Osteocyte (in vitro differentiated cells): ENCODE measurements at regions not wholly inside any gene's neighbourhood (a gene's known extent, or its start where the extent isn't known, plus 50 kb on each side); places are given as distances from the start of the nearest gene placed in this dataset.

ENCODE experiments used
- DNase-seq: peaks from one replicate; pipeline ENCODE4 v3.0.0; 2021; ENCODE audit warnings: mixed read lengths; ENCODE audit not compliant: unreplicated experiment; ENCODE audit errors: extremely low spot score
- H3K27ac Mint-ChIP-seq: one replicate; pipeline ENCODE4 v1.8.0; 2021; ENCODE audit warnings: mild to moderate bottlenecking, mixed read lengths; ENCODE audit not compliant: unreplicated experiment
- H3K27me3 Mint-ChIP-seq: one replicate; pipeline ENCODE4 v1.8.0; 2021; ENCODE audit warnings: mixed read lengths; ENCODE audit not compliant: unreplicated experiment
- H3K36me3 Mint-ChIP-seq: one replicate; pipeline ENCODE4 v1.8.0; 2021; ENCODE audit warnings: mixed read lengths; ENCODE audit not compliant: unreplicated experiment
- H3K4me1 Mint-ChIP-seq: one replicate; pipeline ENCODE4 v1.8.0; 2021; ENCODE audit warnings: mixed read lengths; ENCODE audit not compliant: unreplicated experiment
- H3K4me3 Mint-ChIP-seq: one replicate; pipeline ENCODE4 v1.8.0; 2021; ENCODE audit warnings: mild to moderate bottlenecking, moderate library complexity, mixed read lengths; ENCODE audit not compliant: unreplicated experiment
- H3K9me3 Mint-ChIP-seq: one replicate; pipeline ENCODE4 v1.8.0; 2021; ENCODE audit warnings: mixed read lengths; ENCODE audit not compliant: unreplicated experiment
- CTCF ChIP-seq: fragments of 200-600 bp; sonication (generic); IDR thresholded peaks from 2 replicates; pipeline ENCODE4 v1.5.0; 2021; ENCODE audit warnings: antibody characterized with exemption, mild to moderate bottlenecking, moderate library complexity

DNA sequence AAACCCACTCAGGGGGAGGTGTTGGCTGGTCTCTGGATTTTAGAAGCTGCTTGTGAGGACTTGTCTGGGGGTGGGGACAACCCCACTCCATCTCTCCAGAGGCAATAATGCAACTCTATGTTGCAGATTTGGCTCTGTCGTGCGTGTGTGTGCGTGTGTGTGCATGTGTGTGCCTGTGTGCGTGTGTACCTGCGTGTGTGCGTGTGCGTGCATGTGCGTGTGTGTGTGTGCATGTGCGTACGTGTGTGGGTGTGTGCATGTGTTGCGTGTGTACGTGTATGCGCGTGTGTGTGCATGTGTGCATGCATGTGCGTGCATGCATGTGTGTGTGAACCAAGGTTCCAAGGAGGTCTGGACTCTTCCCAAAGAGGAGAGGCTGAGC is 120.4 kb upstream of the LHX1 start:
- Mint-ChIP-seq H3K36me3 (no peaks in the 10 kb centered on the region), H3K4me1 (no peaks in the 10 kb centered on the region), H3K4me3 (no peak overlapping the region), H3K9me3 (no peaks in the 10 kb centered on the region), H3K27ac (no peak overlapping the region), H3K27me3 (peaks cover 68% of the 10 kb centered on the region)
- TF ChIP-seq CTCF: no peak
- no peak for DNase-seq

GRCh38 chr17:36817483-36818048 is 119.7 kb upstream of the LHX1 start:
- no peak for DNase-seq
- H3K27ac Mint-ChIP-seq: no peak overlapping the region
- H3K27me3 Mint-ChIP-seq: peaks cover 67% of the 10 kb centered on the region
- no peak overlapping the region for H3K4me3 Mint-ChIP-seq
- no peaks in the 10 kb centered on the region for H3K9me3 Mint-ChIP-seq
- H3K36me3 Mint-ChIP-seq: no peaks in the 10 kb centered on the region
- no peak for TF ChIP-seq CTCF
- H3K4me1 Mint-ChIP-seq: no peaks in the 10 kb centered on the region

DNA sequence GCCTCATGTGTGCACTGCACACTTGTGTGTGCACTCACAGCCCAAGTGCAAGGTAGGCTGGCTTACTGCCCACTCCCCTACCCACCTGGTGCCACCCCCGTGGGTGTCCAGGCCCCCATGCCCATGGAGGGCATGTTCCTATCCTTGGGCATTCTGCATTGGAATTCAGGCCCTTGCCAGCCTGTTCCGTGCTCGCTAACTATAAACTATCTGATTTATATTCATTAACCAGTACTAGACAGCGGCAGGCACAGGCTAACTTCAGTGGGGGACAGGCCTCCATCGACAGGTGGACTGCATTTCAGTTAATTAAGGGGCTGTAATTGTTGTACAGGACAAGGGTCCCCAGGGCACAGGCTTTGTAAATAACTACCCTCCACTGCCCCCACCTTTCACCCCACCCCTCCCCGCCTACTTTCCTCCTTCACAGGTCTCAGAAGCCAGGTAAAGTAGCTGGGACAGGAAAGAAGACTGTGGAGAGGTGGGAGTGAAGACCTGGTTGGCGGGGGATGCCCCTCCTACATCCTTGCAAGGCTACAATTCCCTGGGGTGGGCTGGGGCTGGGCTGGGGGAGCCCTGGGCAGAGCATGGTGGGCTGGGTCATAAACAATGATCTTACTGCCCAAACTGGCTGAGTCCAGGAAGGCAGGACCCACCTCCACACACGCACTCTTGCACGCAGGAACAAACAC is 119.0 kb upstream of the LHX1 start:
- Mint-ChIP-seq H3K27ac (no peak overlapping the region), H3K4me3 (no peak overlapping the region), H3K36me3 (no peaks in the 10 kb centered on the region), H3K27me3 (peaks cover 67% of the 10 kb centered on the region), H3K4me1 (no peaks in the 10 kb centered on the region), H3K9me3 (no peaks in the 10 kb centered on the region)
- TF ChIP-seq CTCF: no peak
- DNase-seq: no peak

- Mint-ChIP-seq H3K27ac (no peak overlapping the region), H3K27me3 (peaks cover 70% of the 10 kb centered on the region), H3K4me3 (no peak overlapping the region), H3K4me1 (no peaks in the 10 kb centered on the region), H3K36me3 (no peaks in the 10 kb centered on the region), H3K9me3 (no peaks in the 10 kb centered on the region)
- DNase-seq: no peak
- no peak for TF ChIP-seq CTCF
These were observed 113.2 kb upstream of the LHX1 start for GRCh38 chr17:36823850-36824677.

DNA sequence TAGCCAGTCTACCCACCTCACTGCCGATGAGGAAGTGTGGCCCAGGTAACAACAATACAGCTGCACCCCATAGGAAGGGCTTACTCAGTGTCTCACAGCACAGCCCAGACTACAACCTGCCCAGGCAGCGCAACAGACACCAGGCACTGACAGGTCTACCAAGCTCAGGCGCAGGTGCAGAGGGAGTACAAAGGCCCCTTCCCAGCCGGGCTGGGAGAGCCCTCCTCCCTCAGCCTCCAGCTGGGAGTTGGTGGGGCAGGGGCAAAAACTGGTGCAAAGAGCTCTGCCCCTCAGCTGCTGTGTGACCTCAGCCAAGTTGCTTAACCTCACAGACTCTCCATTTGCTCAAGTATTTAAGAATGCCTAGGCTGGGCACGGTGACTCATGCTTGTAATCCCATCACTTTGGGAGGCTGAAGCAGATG is 112.6 kb upstream of the LHX1 start:
- H3K27me3 Mint-ChIP-seq: peaks cover 66% of the 10 kb centered on the region
- DNase-seq: no peak

More for the DNA sequence above, 112.6 kb upstream of the LHX1 start:
- H3K27ac Mint-ChIP-seq: no peak overlapping the region
- TF ChIP-seq CTCF: no peak
- H3K4me3 Mint-ChIP-seq: no peak overlapping the region
- H3K9me3 Mint-ChIP-seq: no peaks in the 10 kb centered on the region
- no peaks in the 10 kb centered on the region for H3K36me3 Mint-ChIP-seq
- no peaks in the 10 kb centered on the region for H3K4me1 Mint-ChIP-seq
